Endothelial cell of umbilical vein (primary cell): ENCODE measurements at regions not wholly inside any gene's neighbourhood (a gene's known extent, or its start where the extent isn't known, plus 50 kb on each side); places are given as distances from the start of the nearest gene placed in this dataset.

Experiments
- CTCF ChIP-seq, 2 donors: IDR thresholded peaks; 1 replicate in 1 of 2; 2 replicates in 1 of 2; pipeline ENCODE4 v1.5.1; 2011; ENCODE audit warnings: low read length in 2 of 2, mild to moderate bottlenecking in 2 of 2, moderate library complexity in 2 of 2, control low read depth in 1 of 2, inconsistent platforms in 1 of 2, low read depth in 1 of 2; ENCODE audit not compliant: insufficient read depth in 1 of 2; ENCODE audit errors: extremely low read depth in 1 of 2
- EZH2 ChIP-seq: IDR thresholded peaks from 2 replicates; pipeline ENCODE4 v1.6.1; 2012; ENCODE audit warnings: borderline replicate concordance, low read depth, mild to moderate bottlenecking, moderate library complexity, low read length, inconsistent platforms; ENCODE audit not compliant: severe bottlenecking
- FOS ChIP-seq: IDR thresholded peaks from 2 replicates; pipeline ENCODE4 v1.6.1; 2011; ENCODE audit warnings: mild to moderate bottlenecking, low read length, moderate library complexity, borderline replicate concordance; ENCODE audit not compliant: insufficient read depth
- GATA2 ChIP-seq: IDR thresholded peaks from 2 replicates; pipeline ENCODE4 v1.7.0; 2011; ENCODE audit warnings: low read depth, mild to moderate bottlenecking, moderate library complexity, mixed read lengths, low read length; ENCODE audit not compliant: insufficient read length, insufficient read depth
- JUN ChIP-seq: IDR thresholded peaks from 2 replicates; pipeline ENCODE4 v1.6.1; 2011; ENCODE audit warnings: borderline replicate concordance, low read depth; ENCODE audit not compliant: insufficient read length, insufficient read depth
- MAX ChIP-seq: IDR thresholded peaks from 2 replicates; pipeline ENCODE4 v1.6.1; 2011; ENCODE audit not compliant: insufficient read depth, insufficient read length
- POLR2A ChIP-seq: IDR thresholded peaks from 2 replicates; pipeline ENCODE4 v1.6.1; 2012; ENCODE audit warnings: low read depth, mild to moderate bottlenecking, control low read depth, low read length
- POLR2AphosphoS5 ChIP-seq: IDR thresholded peaks from 2 replicates; pipeline ENCODE4 v1.6.1; 2012; ENCODE audit warnings: low read depth, mild to moderate bottlenecking, control low read depth, low read length, moderate library complexity; ENCODE audit not compliant: insufficient read depth

- TF ChIP-seq MAX (no peak), POLR2AphosphoS5 (no peak), CTCF (IDR thresholded peaks at IDR 0.05; ENCODE audit: extremely low read depth in 1 of 2, insufficient read depth in 1 of 2, low read depth in 1 of 2, low read length in 2 of 2) (no peak), EZH2 (no peak), POLR2A (no peak), JUN (no peak), FOS (no peak), GATA2 (no peak)
Observed at GRCh38 chr4:164531336-164531735, 222.6 kb upstream of the SMIM31 start.
